ENCODE measurements at regions not wholly inside any gene's neighbourhood (a gene's known extent, or its start where the extent isn't known, plus 50 kb on each side); places are given as distances from the start of the nearest gene placed in this dataset.

DNA sequence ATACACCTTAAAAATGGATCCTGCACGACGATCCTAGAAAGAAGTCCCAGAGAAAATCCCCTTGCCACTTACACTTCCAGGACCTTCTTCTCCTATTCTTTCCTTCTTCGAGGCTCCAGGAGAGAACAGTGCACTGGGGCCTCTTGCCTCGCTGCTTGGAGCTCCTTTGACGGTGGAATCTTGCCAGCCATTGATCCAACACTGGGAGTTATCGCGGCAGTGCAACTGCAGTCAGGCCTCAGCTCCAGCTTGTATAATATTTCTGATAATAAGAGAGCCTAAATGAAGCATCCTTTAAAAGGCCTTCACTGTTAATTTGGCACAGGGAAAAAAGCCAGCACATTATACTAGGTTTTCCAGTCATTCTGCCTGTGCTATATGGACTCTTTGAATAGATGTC, 216.9 kb upstream of the PARD3B start:
- H3K9me3 ChIP-seq (ENCODE audit: control insufficient read depth, insufficient read depth, low read depth, low read length) = no peaks in the 10 kb centered on the region
- CTCF ChIA-PET = interaction anchor here (0.7 to 0.9 kb wide), 2 partner anchors 117 to 1556 kb away, joined by 3 to 4 read pairs; no protein-coding TSS in a partner anchor
- no peak overlapping the region for H3K4me3 ChIP-seq (ENCODE audit: low read depth, low read length)
- H3K27ac ChIP-seq (ENCODE audit: extremely low read depth, low read depth, low read length) = no peak overlapping the region
- TF ChIP-seq ZNF169 (tag by site-specific recombination; IDR thresholded peaks at IDR 0.05) (no peak), ZNF211 (tag by site-specific recombination; IDR thresholded peaks at IDR 0.05; ENCODE audit: low read depth) (no peak), PRDM4 (tag by site-specific recombination; IDR thresholded peaks at IDR 0.05) (no peak), KLF10 (tag by site-specific recombination; IDR thresholded peaks at IDR 0.05) (no peak), ZFP41 (tag by site-specific recombination; IDR thresholded peaks at IDR 0.05; ENCODE audit: borderline replicate concordance) (no peak), ZNF155 (tag by site-specific recombination; IDR thresholded peaks at IDR 0.05) (no peak), KLF1 (tag by site-specific recombination; IDR thresholded peaks at IDR 0.05) (no peak), BCL11A (tag by site-specific recombination; IDR thresholded peaks at IDR 0.05; ENCODE audit: low read depth) (no peak), ZBTB49 (tag by site-specific recombination; IDR thresholded peaks at IDR 0.05; ENCODE audit: low read depth) (no peak), ZFP3 (tag by site-specific recombination; IDR thresholded peaks at IDR 0.05; ENCODE audit: low read depth) (no peak), ZNF585B (tag by site-specific recombination; IDR thresholded peaks at IDR 0.05) (no peak), ZNF747 (tag by site-specific recombination; IDR thresholded peaks at IDR 0.05) (no peak), PRDM10 (tag by site-specific recombination; IDR thresholded peaks at IDR 0.05) (no peak), ZNF112 (tag by site-specific recombination; IDR thresholded peaks at IDR 0.05) (no peak), ZNF133 (tag by site-specific recombination; IDR thresholded peaks at IDR 0.05) (no peak)
- TF ChIP-seq, protein P1, sequence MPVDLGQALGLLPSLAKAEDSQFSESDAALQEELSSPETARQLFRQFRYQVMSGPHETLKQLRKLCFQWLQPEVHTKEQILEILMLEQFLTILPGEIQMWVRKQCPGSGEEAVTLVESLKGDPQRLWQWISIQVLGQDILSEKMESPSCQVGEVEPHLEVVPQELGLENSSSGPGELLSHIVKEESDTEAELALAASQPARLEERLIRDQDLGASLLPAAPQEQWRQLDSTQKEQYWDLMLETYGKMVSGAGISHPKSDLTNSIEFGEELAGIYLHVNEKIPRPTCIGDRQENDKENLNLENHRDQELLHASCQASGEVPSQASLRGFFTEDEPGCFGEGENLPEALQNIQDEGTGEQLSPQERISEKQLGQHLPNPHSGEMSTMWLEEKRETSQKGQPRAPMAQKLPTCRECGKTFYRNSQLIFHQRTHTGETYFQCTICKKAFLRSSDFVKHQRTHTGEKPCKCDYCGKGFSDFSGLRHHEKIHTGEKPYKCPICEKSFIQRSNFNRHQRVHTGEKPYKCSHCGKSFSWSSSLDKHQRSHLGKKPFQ (tag by site-specific recombination; IDR thresholded peaks at IDR 0.05) = no peak
- POLR2A ChIA-PET = no interaction called here
- H3K36me3 ChIP-seq (ENCODE audit: control insufficient read depth in 2 of 2, insufficient read depth in 1 of 2, low read length in 2 of 2) = no peaks in the 10 kb centered on the region
- no peaks in the 10 kb centered on the region for H3K4me1 ChIP-seq (ENCODE audit: control insufficient read depth, insufficient read depth, low read length)

DNA sequence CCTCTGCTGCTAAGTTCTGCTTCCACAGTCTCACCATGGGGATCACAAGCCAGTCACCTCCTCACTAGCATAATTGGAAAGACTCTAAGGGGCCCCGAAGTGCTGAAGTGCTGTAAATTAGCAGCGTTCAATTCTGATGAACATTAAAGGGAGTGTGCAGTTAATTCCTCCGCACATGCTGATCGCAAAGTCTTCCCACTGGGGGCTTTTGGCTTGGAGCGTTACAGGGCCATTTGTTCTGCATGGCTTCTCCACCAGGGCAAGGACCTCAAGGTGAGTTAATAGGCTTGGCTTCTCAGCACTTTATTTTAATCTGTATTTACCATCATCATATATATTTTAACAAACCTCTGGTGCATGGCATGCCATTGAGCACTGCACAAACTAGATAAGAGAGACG, 216.3 kb upstream of the PARD3B start:
- Histone ChIP-seq H3K36me3 (ENCODE audit: control insufficient read depth in 2 of 2, insufficient read depth in 1 of 2, low read length in 2 of 2) (no peaks in the 10 kb centered on the region), H3K4me3 (ENCODE audit: low read depth, low read length) (no peak overlapping the region), H3K4me1 (ENCODE audit: control insufficient read depth, insufficient read depth, low read length) (no peaks in the 10 kb centered on the region), H3K27ac (ENCODE audit: extremely low read depth, low read depth, low read length) (no peak overlapping the region), H3K9me3 (ENCODE audit: control insufficient read depth, insufficient read depth, low read depth, low read length) (no peaks in the 10 kb centered on the region)
- ChIA-PET CTCF (interaction anchor here (0.9 kb wide), 1 partner anchor 1556 kb away, joined by 4 read pairs; no protein-coding TSS in a partner anchor), POLR2A (no interaction called here)
- TF ChIP-seq ZNF146 (tag by site-specific recombination; IDR thresholded peaks at IDR 0.05) (no peak), ZNF561 (tag by site-specific recombination; IDR thresholded peaks at IDR 0.05; ENCODE audit: borderline replicate concordance) (no peak), ZSCAN30 (tag by site-specific recombination; IDR thresholded peaks at IDR 0.05) (no peak)
- TF ChIP-seq, protein P2, sequence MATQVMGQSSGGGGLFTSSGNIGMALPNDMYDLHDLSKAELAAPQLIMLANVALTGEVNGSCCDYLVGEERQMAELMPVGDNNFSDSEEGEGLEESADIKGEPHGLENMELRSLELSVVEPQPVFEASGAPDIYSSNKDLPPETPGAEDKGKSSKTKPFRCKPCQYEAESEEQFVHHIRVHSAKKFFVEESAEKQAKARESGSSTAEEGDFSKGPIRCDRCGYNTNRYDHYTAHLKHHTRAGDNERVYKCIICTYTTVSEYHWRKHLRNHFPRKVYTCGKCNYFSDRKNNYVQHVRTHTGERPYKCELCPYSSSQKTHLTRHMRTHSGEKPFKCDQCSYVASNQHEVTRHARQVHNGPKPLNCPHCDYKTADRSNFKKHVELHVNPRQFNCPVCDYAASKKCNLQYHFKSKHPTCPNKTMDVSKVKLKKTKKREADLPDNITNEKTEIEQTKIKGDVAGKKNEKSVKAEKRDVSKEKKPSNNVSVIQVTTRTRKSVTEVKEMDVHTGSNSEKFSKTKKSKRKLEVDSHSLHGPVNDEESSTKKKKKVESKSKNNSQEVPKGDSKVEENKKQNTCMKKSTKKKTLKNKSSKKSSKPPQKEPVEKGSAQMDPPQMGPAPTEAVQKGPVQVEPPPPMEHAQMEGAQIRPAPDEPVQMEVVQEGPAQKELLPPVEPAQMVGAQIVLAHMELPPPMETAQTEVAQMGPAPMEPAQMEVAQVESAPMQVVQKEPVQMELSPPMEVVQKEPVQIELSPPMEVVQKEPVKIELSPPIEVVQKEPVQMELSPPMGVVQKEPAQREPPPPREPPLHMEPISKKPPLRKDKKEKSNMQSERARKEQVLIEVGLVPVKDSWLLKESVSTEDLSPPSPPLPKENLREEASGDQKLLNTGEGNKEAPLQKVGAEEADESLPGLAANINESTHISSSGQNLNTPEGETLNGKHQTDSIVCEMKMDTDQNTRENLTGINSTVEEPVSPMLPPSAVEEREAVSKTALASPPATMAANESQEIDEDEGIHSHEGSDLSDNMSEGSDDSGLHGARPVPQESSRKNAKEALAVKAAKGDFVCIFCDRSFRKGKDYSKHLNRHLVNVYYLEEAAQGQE (tag by site-specific recombination; IDR thresholded peaks at IDR 0.05) = no peak

All from HEK293 (cell line).